NOMO-1 (cell line): ENCODE measurements at regions not wholly inside any gene's neighbourhood (a gene's known extent, or its start where the extent isn't known, plus 50 kb on each side); places are given as distances from the start of the nearest gene placed in this dataset.

Experiments
- DNase-seq, 2 experiments: peaks; one replicate each; lab custom pipeline; 2025; ENCODE audit not compliant: unreplicated experiment in 2 of 2; lab: John Stamatoyannopoulos, UW

DNA sequence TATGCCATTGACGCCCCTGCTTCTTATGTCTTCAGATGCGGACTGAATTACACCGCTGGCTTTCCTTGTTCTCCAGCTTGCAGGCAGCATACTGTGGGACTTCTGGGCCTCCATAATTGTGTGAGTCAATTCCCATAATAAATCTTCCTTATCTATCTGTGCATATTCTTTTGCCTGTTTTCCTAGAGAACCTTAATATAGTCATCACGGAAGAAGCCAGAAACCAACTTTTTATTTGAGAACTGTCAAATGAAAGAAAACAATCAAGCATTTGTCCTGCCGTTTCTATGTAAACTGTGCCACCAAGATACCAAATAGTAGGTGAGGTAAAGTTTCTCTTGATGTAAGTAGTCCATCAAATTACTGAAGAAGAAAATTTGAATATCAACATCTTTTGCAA is 51.8 kb upstream of the B3GALNT1 start:
- DNase-seq, result no peak

- DNase-seq, result no peak
Observed at GRCh38 chr3:161161603-161162002, 56.5 kb upstream of the B3GALNT1 start.

- DNase-seq, result peak in 1 of 2 experiments; percentile 12
Observed at GRCh38 chr3:161163297-161163696, 57.8 kb upstream of the NMD3 start.

GRCh38 chr3:161166051-161166450 is 55.1 kb upstream of the NMD3 start:
- no peak for DNase-seq

GRCh38 chr3:161171113-161171512 is 50.0 kb upstream of the NMD3 start:
- DNase-seq, result peak in 1 of 2 experiments; percentile 4
